ENCODE measurements at regions not wholly inside any gene's neighbourhood (a gene's known extent, or its start where the extent isn't known, plus 50 kb on each side); places are given as distances from the start of the nearest gene placed in this dataset.

DNA sequence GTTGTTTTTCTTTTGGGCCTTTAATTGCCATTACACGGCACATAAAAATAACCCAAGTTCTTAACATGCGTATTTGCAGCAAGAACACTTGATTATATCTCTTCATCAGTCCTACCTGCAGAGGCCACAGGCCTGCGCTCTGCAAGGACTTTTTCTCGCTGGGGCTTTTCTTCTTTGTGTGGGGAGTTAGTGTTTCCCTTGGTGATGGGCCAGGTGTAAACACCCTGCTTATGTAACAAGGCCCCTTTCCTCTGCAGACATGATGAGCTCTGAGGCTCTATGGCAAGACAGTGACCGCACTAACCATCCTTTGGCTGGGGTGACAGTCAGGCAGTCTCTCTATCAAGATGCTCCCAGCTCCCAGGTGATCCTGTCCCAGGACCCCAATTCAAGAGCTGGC lies 97.8 kb upstream of the PCSK2 start:
- TF ChIP-seq EZH2 (IDR thresholded peaks at IDR 0.05; ENCODE audit: low read length) (no peak), CTCF (optimal IDR thresholded peaks at IDR 0.05 in 1 of 3, IDR thresholded peaks at IDR 0.05 in 1 of 3, conservative IDR thresholded peaks at IDR 0.05 in 1 of 3; ENCODE audit: extremely low read depth in 1 of 3, insufficient read depth in 2 of 3, low read length in 3 of 3) (no peak)
- dilution Hi-C loops (cut with MboI; ENCODE audit: extremely low pct_ligation_motif_present, low sequenced_read_pairs): no loop called here
- no peak for DNase-seq (ENCODE audit: low read depth, low spot score)
- Histone ChIP-seq H3K9ac (ENCODE audit: control insufficient read depth, extremely low read depth, insufficient read depth, low read length) (no peak overlapping the region), H3K4me1 (ENCODE audit: control insufficient read depth, extremely low read depth, insufficient read depth, low read length) (no peaks in the 10 kb centered on the region), H3K4me2 (ENCODE audit: control insufficient read depth, extremely low read depth, insufficient read depth, low read depth, low read length) (no peak overlapping the region), H3K36me3 (ENCODE audit: control insufficient read depth in 2 of 2, extremely low read depth in 1 of 2, insufficient read depth in 2 of 2, low read length in 2 of 2) (no peaks in the 10 kb centered on the region), H3K9me3 (ENCODE audit: control insufficient read depth, low read depth, low read length) (no peaks in the 10 kb centered on the region), H3K27ac (ENCODE audit: control insufficient read depth, insufficient read depth, low read length) (no peak overlapping the region), H4K20me1 (ENCODE audit: control insufficient read depth, extremely low read depth, insufficient read depth, low read length) (no peaks in the 10 kb centered on the region), H3K79me2 (ENCODE audit: control insufficient read depth, insufficient read depth, low read length) (no peaks in the 10 kb centered on the region), H3K9me1 (ENCODE audit: control insufficient read depth, extremely low read depth, insufficient read depth, low read length) (no peaks in the 10 kb centered on the region), H2AFZ (ENCODE audit: control insufficient read depth, low read length) (no peak overlapping the region), H3K27me3 (ENCODE audit: control insufficient read depth, extremely low read depth, insufficient read depth, low read length) (no peaks in the 10 kb centered on the region), H3K4me3 (ENCODE audit: control insufficient read depth in 2 of 3, extremely low read depth in 1 of 3, insufficient read depth in 2 of 3, low read depth in 1 of 3, low read length in 3 of 3) (no peak overlapping the region)
- FAIRE-seq: no peak

DNA sequence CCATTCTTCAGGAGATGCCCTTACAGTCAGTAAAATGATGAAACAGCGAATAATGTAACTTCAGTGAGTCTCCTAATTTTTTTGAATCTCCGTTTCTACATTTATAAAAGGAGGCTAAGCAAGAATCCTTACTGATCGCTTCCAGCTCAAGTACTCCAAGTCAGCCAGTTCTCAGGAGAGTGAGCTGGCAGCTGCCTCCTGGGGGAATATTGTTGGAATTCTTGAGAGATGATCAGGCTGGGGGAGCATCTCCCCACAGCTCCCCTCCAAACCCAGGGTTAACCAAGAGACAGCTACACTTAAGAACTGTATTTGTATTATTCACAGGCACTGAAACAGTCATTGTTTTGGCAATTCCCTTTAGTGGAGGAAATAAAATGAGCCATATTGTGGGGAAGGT lies 89.1 kb upstream of the PCSK2 start:
- Histone ChIP-seq H3K4me2 (ENCODE audit: control insufficient read depth, extremely low read depth, insufficient read depth, low read depth, low read length) (no peak overlapping the region), H3K9me3 (ENCODE audit: control insufficient read depth, low read depth, low read length) (no peaks in the 10 kb centered on the region), H2AFZ (ENCODE audit: control insufficient read depth, low read length) (no peak overlapping the region), H3K9me1 (ENCODE audit: control insufficient read depth, extremely low read depth, insufficient read depth, low read length) (no peaks in the 10 kb centered on the region), H3K27ac (ENCODE audit: control insufficient read depth, insufficient read depth, low read length) (no peak overlapping the region), H3K79me2 (ENCODE audit: control insufficient read depth, insufficient read depth, low read length) (no peaks in the 10 kb centered on the region), H3K4me1 (ENCODE audit: control insufficient read depth, extremely low read depth, insufficient read depth, low read length) (no peaks in the 10 kb centered on the region), H3K36me3 (ENCODE audit: control insufficient read depth in 2 of 2, extremely low read depth in 1 of 2, insufficient read depth in 2 of 2, low read length in 2 of 2) (no peaks in the 10 kb centered on the region), H3K9ac (ENCODE audit: control insufficient read depth, extremely low read depth, insufficient read depth, low read length) (no peak overlapping the region), H3K4me3 (ENCODE audit: control insufficient read depth in 2 of 3, extremely low read depth in 1 of 3, insufficient read depth in 2 of 3, low read depth in 1 of 3, low read length in 3 of 3) (no peak overlapping the region), H3K27me3 (ENCODE audit: control insufficient read depth, extremely low read depth, insufficient read depth, low read length) (no peaks in the 10 kb centered on the region), H4K20me1 (ENCODE audit: control insufficient read depth, extremely low read depth, insufficient read depth, low read length) (no peaks in the 10 kb centered on the region)
- no peak for DNase-seq (ENCODE audit: low read depth, low spot score)
- no peak for FAIRE-seq
- dilution Hi-C loops (cut with MboI; ENCODE audit: extremely low pct_ligation_motif_present, low sequenced_read_pairs): no loop called here
- TF ChIP-seq CTCF (optimal IDR thresholded peaks at IDR 0.05 in 1 of 3, IDR thresholded peaks at IDR 0.05 in 1 of 3, conservative IDR thresholded peaks at IDR 0.05 in 1 of 3; ENCODE audit: extremely low read depth in 1 of 3, insufficient read depth in 2 of 3, low read length in 3 of 3): no peak

Measured in keratinocyte (primary cell).